Stimulated activated effector memory CD8-positive, alpha-beta T cell treated with anti-CD3 and anti-CD28 coated beads, Interleukin-12 subunit alpha, Interleukin-12 subunit beta, amount 100 ng/mL, for 72 hours (primary cell): ENCODE measurements at regions not wholly inside any gene's neighbourhood (a gene's known extent, or its start where the extent isn't known, plus 50 kb on each side); places are given as distances from the start of the nearest gene placed in this dataset.
"Not testable (repeated sequence)": the region's sequence is repeated elsewhere in the genome, so short reads cannot be mapped to it uniquely, and the experiment has no call there.

Source experiments
- ATAC-seq: fragments of 150-1000 bp; cut with Tn5 transposase; 2 replicates; pipeline ENCODE4 v1.10.0; 2021
- DNase-seq, 2 donors: peaks; one replicate each; pipeline ENCODE4 v3.0.0; 2021 to 2022; ENCODE audit warnings: low spot score in 2 of 2
- H3K27ac Mint-ChIP-seq: one replicate; pipeline ENCODE4 v1.8.0; 2022; ENCODE audit warnings: mild to moderate bottlenecking, mixed read lengths
- H3K36me3 Mint-ChIP-seq: one replicate; pipeline ENCODE4 v1.8.0; 2022; ENCODE audit warnings: mild to moderate bottlenecking, mixed read lengths
- H3K4me1 Mint-ChIP-seq: one replicate; pipeline ENCODE4 v1.8.0; 2022; ENCODE audit warnings: mixed read lengths
- H3K4me3 Mint-ChIP-seq: one replicate; pipeline ENCODE4 v1.8.0; 2022; ENCODE audit warnings: mild to moderate bottlenecking, mixed read lengths
- H3K9me3 Mint-ChIP-seq: one replicate; pipeline ENCODE4 v1.8.0; 2022; ENCODE audit warnings: mixed read lengths

GRCh38 chr1:187073035-187073560 lies 244.3 kb downstream of the PLA2G4A start:
- DNase-seq (peak in 1 of 2 donors; percentile 49), ATAC-seq (peak; percentile 36)
- Mint-ChIP-seq H3K4me3 (peak overlapping the region; percentile 87), H3K4me1 (peaks cover 15% of the 10 kb centered on the region), H3K27ac (peak overlapping the region; percentile 94)
- not testable (repeated sequence) for H3K36me3 Mint-ChIP-seq, H3K9me3 Mint-ChIP-seq

GRCh38 chr1:187073634-187074245 lies 245.0 kb downstream of the PLA2G4A start:
- peak overlapping the region; percentile 87 for H3K4me3 Mint-ChIP-seq
- H3K4me1 Mint-ChIP-seq = peaks cover 15% of the 10 kb centered on the region
- ATAC-seq, H3K27ac Mint-ChIP-seq, H3K9me3 Mint-ChIP-seq, H3K36me3 Mint-ChIP-seq, DNase-seq: not testable (repeated sequence)

GRCh38 chr1:187074445-187075048 lies 245.8 kb downstream of the PLA2G4A start:
- ATAC-seq (no peak), DNase-seq (no peak)
- Mint-ChIP-seq H3K36me3 (no peaks in the 10 kb centered on the region), H3K4me3 (no peak overlapping the region), H3K4me1 (peaks cover 15% of the 10 kb centered on the region), H3K9me3 (peaks cover 8% of the 10 kb centered on the region), H3K27ac (no peak overlapping the region)

- Mint-ChIP-seq H3K4me3 (no peak overlapping the region), H3K9me3 (peaks cover 8% of the 10 kb centered on the region), H3K27ac (no peak overlapping the region), H3K36me3 (no peaks in the 10 kb centered on the region), H3K4me1 (peaks cover 15% of the 10 kb centered on the region)
- no peak for ATAC-seq
- DNase-seq = no peak
Observed at GRCh38 chr1:187076922-187077321, 248.2 kb downstream of the PLA2G4A start.

GRCh38 chr1:187078321-187078720 lies 249.6 kb downstream of the PLA2G4A start:
- no peak overlapping the region for H3K27ac Mint-ChIP-seq
- DNase-seq (no peak), ATAC-seq (no peak)
- H3K4me3 Mint-ChIP-seq = no peak overlapping the region
- H3K36me3 Mint-ChIP-seq = no peaks in the 10 kb centered on the region
- peaks cover 8% of the 10 kb centered on the region for H3K9me3 Mint-ChIP-seq
- H3K4me1 Mint-ChIP-seq = peaks cover 8% of the 10 kb centered on the region

GRCh38 chr1:187078916-187079315 lies 250.2 kb downstream of the PLA2G4A start:
- Mint-ChIP-seq H3K9me3 (peaks cover 11% of the 10 kb centered on the region), H3K4me3 (no peak overlapping the region), H3K4me1 (peaks cover 6% of the 10 kb centered on the region), H3K27ac (no peak overlapping the region), H3K36me3 (no peaks in the 10 kb centered on the region)
- DNase-seq = no peak
- no peak for ATAC-seq

- H3K27ac Mint-ChIP-seq = no peak overlapping the region
- peaks cover 6% of the 10 kb centered on the region for H3K4me1 Mint-ChIP-seq
- no peak overlapping the region for H3K4me3 Mint-ChIP-seq
- DNase-seq = no peak
- H3K36me3 Mint-ChIP-seq = no peaks in the 10 kb centered on the region
- peaks cover 11% of the 10 kb centered on the region for H3K9me3 Mint-ChIP-seq
- no peak for ATAC-seq
Observed at GRCh38 chr1:187079330-187079729, 250.6 kb downstream of the PLA2G4A start.

GRCh38 chr1:187091666-187092065 lies 262.9 kb downstream of the PLA2G4A start:
- H3K9me3 Mint-ChIP-seq = peaks cover 11% of the 10 kb centered on the region
- ATAC-seq (no peak), DNase-seq (no peak)
- no peaks in the 10 kb centered on the region for H3K36me3 Mint-ChIP-seq
- peaks cover 20% of the 10 kb centered on the region for H3K4me1 Mint-ChIP-seq
- no peak overlapping the region for H3K4me3 Mint-ChIP-seq
- no peak overlapping the region for H3K27ac Mint-ChIP-seq

- Mint-ChIP-seq H3K4me1 (peaks cover 20% of the 10 kb centered on the region), H3K36me3 (no peaks in the 10 kb centered on the region), H3K4me3 (no peak overlapping the region), H3K9me3 (peaks cover 11% of the 10 kb centered on the region), H3K27ac (no peak overlapping the region)
- no peak for ATAC-seq
- no peak for DNase-seq
Observed at GRCh38 chr1:187092104-187092503, 263.4 kb downstream of the PLA2G4A start.

- Mint-ChIP-seq H3K4me1 (peaks cover 8% of the 10 kb centered on the region), H3K4me3 (no peak overlapping the region), H3K9me3 (peaks cover 9% of the 10 kb centered on the region), H3K36me3 (no peaks in the 10 kb centered on the region), H3K27ac (no peak overlapping the region)
- no peak for DNase-seq
- no peak for ATAC-seq
Observed at GRCh38 chr1:187096689-187097088, 267.9 kb downstream of the PLA2G4A start.

- no peaks in the 10 kb centered on the region for H3K36me3 Mint-ChIP-seq
- H3K27ac Mint-ChIP-seq = no peak overlapping the region
- no peaks in the 10 kb centered on the region for H3K4me1 Mint-ChIP-seq
- no peak for DNase-seq
- peaks cover 2% of the 10 kb centered on the region for H3K9me3 Mint-ChIP-seq
- no peak overlapping the region for H3K4me3 Mint-ChIP-seq
- ATAC-seq = no peak
Observed at GRCh38 chr1:187110351-187110750, 281.6 kb downstream of the PLA2G4A start.

- H3K4me1 Mint-ChIP-seq = no peaks in the 10 kb centered on the region
- H3K36me3 Mint-ChIP-seq = no peaks in the 10 kb centered on the region
- no peak for ATAC-seq
- peaks cover 11% of the 10 kb centered on the region for H3K9me3 Mint-ChIP-seq
- DNase-seq = no peak
- no peak overlapping the region for H3K27ac Mint-ChIP-seq
- no peak overlapping the region for H3K4me3 Mint-ChIP-seq
Observed at GRCh38 chr1:187114792-187115191, 286.0 kb downstream of the PLA2G4A start.

GRCh38 chr1:187121661-187122060 lies 292.9 kb downstream of the PLA2G4A start:
- peaks cover 15% of the 10 kb centered on the region for H3K9me3 Mint-ChIP-seq
- DNase-seq = no peak
- no peak overlapping the region for H3K4me3 Mint-ChIP-seq
- no peak overlapping the region for H3K27ac Mint-ChIP-seq
- H3K36me3 Mint-ChIP-seq = no peaks in the 10 kb centered on the region
- H3K4me1 Mint-ChIP-seq = no peaks in the 10 kb centered on the region
- ATAC-seq = no peak

GRCh38 chr1:187122566-187122965 lies 293.8 kb downstream of the PLA2G4A start:
- ATAC-seq = no peak
- Mint-ChIP-seq H3K4me1 (no peaks in the 10 kb centered on the region), H3K27ac (no peak overlapping the region), H3K9me3 (peaks cover 13% of the 10 kb centered on the region), H3K4me3 (no peak overlapping the region), H3K36me3 (no peaks in the 10 kb centered on the region)
- DNase-seq = no peak

- no peaks in the 10 kb centered on the region for H3K36me3 Mint-ChIP-seq
- ATAC-seq = no peak
- no peak overlapping the region for H3K27ac Mint-ChIP-seq
- no peak overlapping the region for H3K4me3 Mint-ChIP-seq
- H3K4me1 Mint-ChIP-seq = no peaks in the 10 kb centered on the region
- DNase-seq = no peak
- H3K9me3 Mint-ChIP-seq = peaks cover 5% of the 10 kb centered on the region
Observed at GRCh38 chr1:187129132-187129531, 300.4 kb downstream of the PLA2G4A start.

- Mint-ChIP-seq H3K4me1 (no peaks in the 10 kb centered on the region), H3K27ac (no peak overlapping the region), H3K9me3 (peaks cover 26% of the 10 kb centered on the region), H3K36me3 (no peaks in the 10 kb centered on the region), H3K4me3 (no peak overlapping the region)
- DNase-seq (no peak), ATAC-seq (peak; percentile 54)
Observed at GRCh38 chr1:187143783-187144182, 315.0 kb downstream of the PLA2G4A start.
